ENCODE measurements at regions not wholly inside any gene's neighbourhood (a gene's known extent, or its start where the extent isn't known, plus 50 kb on each side); places are given as distances from the start of the nearest gene placed in this dataset.

GRCh38 chr4:178809921-178810320 lies 1367.7 kb upstream of the AGA start:
- BruUV-seq (replicated peaks), result no TSS peak
- no peak overlapping the region for H3K27ac ChIP-seq (ENCODE audit: low read depth, low read length)
- no peak overlapping the region for H2AFZ ChIP-seq (ENCODE audit: low read depth, low read length, poor library complexity, severe bottlenecking)
- no peak for TF ChIP-seq JUND (IDR thresholded peaks at IDR 0.05)
- no peak for TF ChIP-seq ATF3 (IDR thresholded peaks at IDR 0.05)
- TF ChIP-seq, protein P1, sequence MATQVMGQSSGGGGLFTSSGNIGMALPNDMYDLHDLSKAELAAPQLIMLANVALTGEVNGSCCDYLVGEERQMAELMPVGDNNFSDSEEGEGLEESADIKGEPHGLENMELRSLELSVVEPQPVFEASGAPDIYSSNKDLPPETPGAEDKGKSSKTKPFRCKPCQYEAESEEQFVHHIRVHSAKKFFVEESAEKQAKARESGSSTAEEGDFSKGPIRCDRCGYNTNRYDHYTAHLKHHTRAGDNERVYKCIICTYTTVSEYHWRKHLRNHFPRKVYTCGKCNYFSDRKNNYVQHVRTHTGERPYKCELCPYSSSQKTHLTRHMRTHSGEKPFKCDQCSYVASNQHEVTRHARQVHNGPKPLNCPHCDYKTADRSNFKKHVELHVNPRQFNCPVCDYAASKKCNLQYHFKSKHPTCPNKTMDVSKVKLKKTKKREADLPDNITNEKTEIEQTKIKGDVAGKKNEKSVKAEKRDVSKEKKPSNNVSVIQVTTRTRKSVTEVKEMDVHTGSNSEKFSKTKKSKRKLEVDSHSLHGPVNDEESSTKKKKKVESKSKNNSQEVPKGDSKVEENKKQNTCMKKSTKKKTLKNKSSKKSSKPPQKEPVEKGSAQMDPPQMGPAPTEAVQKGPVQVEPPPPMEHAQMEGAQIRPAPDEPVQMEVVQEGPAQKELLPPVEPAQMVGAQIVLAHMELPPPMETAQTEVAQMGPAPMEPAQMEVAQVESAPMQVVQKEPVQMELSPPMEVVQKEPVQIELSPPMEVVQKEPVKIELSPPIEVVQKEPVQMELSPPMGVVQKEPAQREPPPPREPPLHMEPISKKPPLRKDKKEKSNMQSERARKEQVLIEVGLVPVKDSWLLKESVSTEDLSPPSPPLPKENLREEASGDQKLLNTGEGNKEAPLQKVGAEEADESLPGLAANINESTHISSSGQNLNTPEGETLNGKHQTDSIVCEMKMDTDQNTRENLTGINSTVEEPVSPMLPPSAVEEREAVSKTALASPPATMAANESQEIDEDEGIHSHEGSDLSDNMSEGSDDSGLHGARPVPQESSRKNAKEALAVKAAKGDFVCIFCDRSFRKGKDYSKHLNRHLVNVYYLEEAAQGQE (IDR thresholded peaks at IDR 0.05; ENCODE audit: low read depth), result no peak
- TF ChIP-seq ELF1 (IDR thresholded peaks at IDR 0.05; ENCODE audit: borderline replicate concordance, low read depth), result no peak
- TF ChIP-seq SIN3A (IDR thresholded peaks at IDR 0.05; ENCODE audit: low read depth), result no peak
- TF ChIP-seq EGR1 (IDR thresholded peaks at IDR 0.05; ENCODE audit: low read depth), result no peak
- TF ChIP-seq, protein P2, sequence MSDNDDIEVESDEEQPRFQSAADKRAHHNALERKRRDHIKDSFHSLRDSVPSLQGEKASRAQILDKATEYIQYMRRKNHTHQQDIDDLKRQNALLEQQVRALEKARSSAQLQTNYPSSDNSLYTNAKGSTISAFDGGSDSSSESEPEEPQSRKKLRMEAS (IDR thresholded peaks at IDR 0.05), result no peak
- no peak for TF ChIP-seq TCF7L2 (IDR thresholded peaks at IDR 0.05; ENCODE audit: borderline replicate concordance, extremely low read depth, insufficient read depth, insufficient read length)
- TF ChIP-seq FOSL1 (IDR thresholded peaks at IDR 0.05; ENCODE audit: low read depth), result no peak
- no peak for TF ChIP-seq SRF (IDR thresholded peaks at IDR 0.05; ENCODE audit: low read depth)
- TF ChIP-seq POLR2A (IDR thresholded peaks at IDR 0.05; ENCODE audit: borderline replicate concordance, extremely low read depth, insufficient read depth, insufficient read length), result no peak
- TF ChIP-seq POLR2AphosphoS5 (IDR thresholded peaks at IDR 0.05; ENCODE audit: low read depth, low read length), result no peak
- TF ChIP-seq CBX3 (IDR thresholded peaks at IDR 0.05; ENCODE audit: low read depth), result no peak
- TF ChIP-seq, protein P3, sequence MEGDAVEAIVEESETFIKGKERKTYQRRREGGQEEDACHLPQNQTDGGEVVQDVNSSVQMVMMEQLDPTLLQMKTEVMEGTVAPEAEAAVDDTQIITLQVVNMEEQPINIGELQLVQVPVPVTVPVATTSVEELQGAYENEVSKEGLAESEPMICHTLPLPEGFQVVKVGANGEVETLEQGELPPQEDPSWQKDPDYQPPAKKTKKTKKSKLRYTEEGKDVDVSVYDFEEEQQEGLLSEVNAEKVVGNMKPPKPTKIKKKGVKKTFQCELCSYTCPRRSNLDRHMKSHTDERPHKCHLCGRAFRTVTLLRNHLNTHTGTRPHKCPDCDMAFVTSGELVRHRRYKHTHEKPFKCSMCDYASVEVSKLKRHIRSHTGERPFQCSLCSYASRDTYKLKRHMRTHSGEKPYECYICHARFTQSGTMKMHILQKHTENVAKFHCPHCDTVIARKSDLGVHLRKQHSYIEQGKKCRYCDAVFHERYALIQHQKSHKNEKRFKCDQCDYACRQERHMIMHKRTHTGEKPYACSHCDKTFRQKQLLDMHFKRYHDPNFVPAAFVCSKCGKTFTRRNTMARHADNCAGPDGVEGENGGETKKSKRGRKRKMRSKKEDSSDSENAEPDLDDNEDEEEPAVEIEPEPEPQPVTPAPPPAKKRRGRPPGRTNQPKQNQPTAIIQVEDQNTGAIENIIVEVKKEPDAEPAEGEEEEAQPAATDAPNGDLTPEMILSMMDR (IDR thresholded peaks at IDR 0.05 in 2 of 3, conservative IDR thresholded peaks at IDR 0.05 in 1 of 3; ENCODE audit: borderline replicate concordance in 1 of 3, insufficient read depth in 1 of 3, low read depth in 2 of 3, low read length in 2 of 3), result no peak
- TF ChIP-seq ZBTB33 (IDR thresholded peaks at IDR 0.05; ENCODE audit: extremely low read depth, insufficient replicate concordance, low read length), result no peak
- TF ChIP-seq CEBPB (IDR thresholded peaks at IDR 0.05; ENCODE audit: low read depth), result no peak
- TF ChIP-seq YY1 (IDR thresholded peaks at IDR 0.05; ENCODE audit: extremely low read depth, insufficient replicate concordance, low read depth, low read length), result no peak
- no peak for TF ChIP-seq ZFX (IDR thresholded peaks at IDR 0.05)
- no peak for TF ChIP-seq ZNF274 (IDR thresholded peaks at IDR 0.05; ENCODE audit: low read depth, low read length)
- no peak for TF ChIP-seq RAD21 (IDR thresholded peaks at IDR 0.05; ENCODE audit: low read depth)
- H3K4me2 ChIP-seq (ENCODE audit: low read length), result no peak overlapping the region
- no peaks in the 10 kb centered on the region for H3K79me2 ChIP-seq (ENCODE audit: insufficient read depth, low read length)
- H3K36me3 ChIP-seq (ENCODE audit: control insufficient read depth in 1 of 2, insufficient read depth in 2 of 2, low read length in 2 of 2), result no peaks in the 10 kb centered on the region
- DNase-seq (ENCODE audit: low read depth, low spot score) (no peak), ATAC-seq (no peak)
- no peaks in the 10 kb centered on the region for H4K20me1 ChIP-seq (ENCODE audit: insufficient read depth)
- intact Hi-C loops (cut with micrococcal nuclease), result no loop called here
- H3K9ac ChIP-seq (ENCODE audit: low read length), result no peak overlapping the region
- no peaks in the 10 kb centered on the region for H3K9me2 ChIP-seq (ENCODE audit: insufficient read depth)
- CTCF ChIA-PET, result no interaction called here
- H3K27me3 ChIP-seq (ENCODE audit: insufficient read depth, low read length), result no peaks in the 10 kb centered on the region
- H3K4me3 ChIP-seq (replicated peaks in 1 of 2; ENCODE audit: low read depth in 1 of 2, low read length in 2 of 2), result no peak overlapping the region
- RAD21 ChIA-PET (ENCODE audit: low non-redundant PET in 1 of 2, low total read pairs in 2 of 2, uncharacterized antibody in 2 of 2, unreplicated experiment in 2 of 2), result no interaction called here
- no peaks in the 10 kb centered on the region for H3K4me1 ChIP-seq (ENCODE audit: control insufficient read depth in 1 of 2, insufficient read depth in 2 of 2, low read length in 2 of 2)
- POLR2A ChIA-PET, result no interaction called here
- H3K9me3 ChIP-seq (ENCODE audit: control insufficient read depth in 1 of 2, insufficient read depth in 1 of 2, low read depth in 1 of 2, low read length in 2 of 2), result no peaks in the 10 kb centered on the region

Measured in HCT116 (cell line).